Loucy (cell line): ENCODE measurements at regions not wholly inside any gene's neighbourhood (a gene's known extent, or its start where the extent isn't known, plus 50 kb on each side); places are given as distances from the start of the nearest gene placed in this dataset.

ENCODE experiments used
- H2AFZ ChIP-seq: fragments of 200-600 bp; sonication (generic); 2 replicates; pipeline ENCODE4 v1.6.0; 2016; ENCODE audit warnings: antibody characterized with exemption, mild to moderate bottlenecking, low read length, moderate library complexity
- H3F3A ChIP-seq: fragments of 200-600 bp; 2 replicates; pipeline ENCODE4 v1.6.0; 2016; ENCODE audit warnings: antibody characterized with exemption, low read depth, mild to moderate bottlenecking
- H3K27me3 ChIP-seq: fragments of 200-600 bp; sonication (generic); 2 replicates; pipeline ENCODE4 v1.6.1; 2014; ENCODE audit warnings: low read length, mild to moderate bottlenecking; ENCODE audit not compliant: insufficient read depth, poor library complexity, severe bottlenecking
- H3K36me3 ChIP-seq: fragments of 200-600 bp; sonication (generic); 2 replicates; pipeline ENCODE4 v1.6.1; 2016; ENCODE audit warnings: low read length; ENCODE audit not compliant: insufficient read depth
- H3K4me1 ChIP-seq: fragments of 200-600 bp; sonication (generic); 2 replicates; pipeline ENCODE4 v1.5.1; 2014; ENCODE audit warnings: low read length, mild to moderate bottlenecking; ENCODE audit not compliant: insufficient read depth, poor library complexity, severe bottlenecking
- H3K4me2 ChIP-seq: fragments of 200-600 bp; sonication (generic); 2 replicates; pipeline ENCODE4 v1.6.0; 2014; ENCODE audit warnings: antibody characterized with exemption, low read length, low read depth, mild to moderate bottlenecking; ENCODE audit not compliant: poor library complexity, severe bottlenecking
- H3K4me3 ChIP-seq: fragments of 200-600 bp; sonication (generic); 2 replicates; pipeline ENCODE4 v1.5.1; 2014; ENCODE audit warnings: low read length, mild to moderate bottlenecking, mixed read lengths; ENCODE audit not compliant: poor library complexity, severe bottlenecking
- H3K79me2 ChIP-seq: fragments of 200-600 bp; sonication (generic); 2 replicates; pipeline ENCODE4 v1.6.1; 2014; ENCODE audit warnings: low read length; ENCODE audit not compliant: insufficient read depth
- H3K9ac ChIP-seq: fragments of 200-600 bp; sonication (generic); 2 replicates; pipeline ENCODE4 v1.6.0; 2014; ENCODE audit warnings: mild to moderate bottlenecking, low read depth, low read length, moderate library complexity; ENCODE audit not compliant: poor library complexity, severe bottlenecking
- H3K9me2 ChIP-seq: fragments of 200-600 bp; sonication (generic); replicated peaks from 2 replicates; pipeline ENCODE4 v1.6.1; 2016; ENCODE audit warnings: low read depth, low read length, mixed read lengths
- H3K9me3 ChIP-seq: fragments of 200-600 bp; sonication (generic); 2 replicates; pipeline ENCODE4 v1.6.1; 2014; ENCODE audit warnings: mild to moderate bottlenecking, antibody characterized with exemption, low read length, low read depth; ENCODE audit not compliant: insufficient read depth
- H4K20me1 ChIP-seq: fragments of 200-600 bp; sonication (generic); 2 replicates; pipeline ENCODE4 v1.6.0; 2014; ENCODE audit warnings: antibody characterized with exemption, low read length, mild to moderate bottlenecking; ENCODE audit not compliant: insufficient read depth, poor library complexity, severe bottlenecking
- EZH2phosphoT487 ChIP-seq: fragments of 200-600 bp; IDR thresholded peaks from 2 replicates; pipeline ENCODE4 v1.6.1; 2018; ENCODE audit warnings: antibody characterized with exemption, mild to moderate bottlenecking, moderate library complexity, borderline replicate concordance
- TF ChIP-seq, protein P1 (sequence below): fragments of 200-600 bp; sonication (generic); conservative IDR thresholded peaks from 2 replicates; pipeline ENCODE4 v1.5.1; 2014; ENCODE audit warnings: mild to moderate bottlenecking, antibody characterized with exemption, low read length

DNA sequence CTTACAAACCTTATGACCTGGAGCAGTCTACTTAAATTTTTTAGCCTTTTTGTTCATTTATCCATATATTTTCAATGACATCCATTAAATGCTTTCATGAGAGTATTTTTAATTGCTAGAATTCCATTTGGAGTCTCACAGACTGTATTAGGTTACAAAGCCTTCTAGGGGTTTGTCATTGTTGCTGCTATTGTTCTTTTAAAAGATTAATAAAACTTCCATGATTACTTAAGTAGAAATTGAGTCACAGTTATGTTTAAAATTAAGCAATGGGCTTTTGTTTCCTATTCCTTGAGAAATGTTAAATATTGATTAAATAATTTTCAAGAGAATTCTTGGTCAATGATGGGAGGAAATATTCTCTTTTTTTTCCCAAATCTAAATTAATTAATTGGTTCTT, 1408.4 kb upstream of the RAG2 start:
- Histone ChIP-seq H3K4me1 (no peaks in the 10 kb centered on the region), H3K27me3 (no peaks in the 10 kb centered on the region), H3K9me3 (no peaks in the 10 kb centered on the region), H3K79me2 (no peaks in the 10 kb centered on the region), H2AFZ (no peak overlapping the region), H3K4me3 (no peak overlapping the region), H3K4me2 (no peak overlapping the region), H3K36me3 (no peaks in the 10 kb centered on the region), H4K20me1 (no peaks in the 10 kb centered on the region), H3K9me2 (no peaks in the 10 kb centered on the region), H3F3A (no peaks in the 10 kb centered on the region), H3K9ac (no peak overlapping the region)
- TF ChIP-seq, protein P1, sequence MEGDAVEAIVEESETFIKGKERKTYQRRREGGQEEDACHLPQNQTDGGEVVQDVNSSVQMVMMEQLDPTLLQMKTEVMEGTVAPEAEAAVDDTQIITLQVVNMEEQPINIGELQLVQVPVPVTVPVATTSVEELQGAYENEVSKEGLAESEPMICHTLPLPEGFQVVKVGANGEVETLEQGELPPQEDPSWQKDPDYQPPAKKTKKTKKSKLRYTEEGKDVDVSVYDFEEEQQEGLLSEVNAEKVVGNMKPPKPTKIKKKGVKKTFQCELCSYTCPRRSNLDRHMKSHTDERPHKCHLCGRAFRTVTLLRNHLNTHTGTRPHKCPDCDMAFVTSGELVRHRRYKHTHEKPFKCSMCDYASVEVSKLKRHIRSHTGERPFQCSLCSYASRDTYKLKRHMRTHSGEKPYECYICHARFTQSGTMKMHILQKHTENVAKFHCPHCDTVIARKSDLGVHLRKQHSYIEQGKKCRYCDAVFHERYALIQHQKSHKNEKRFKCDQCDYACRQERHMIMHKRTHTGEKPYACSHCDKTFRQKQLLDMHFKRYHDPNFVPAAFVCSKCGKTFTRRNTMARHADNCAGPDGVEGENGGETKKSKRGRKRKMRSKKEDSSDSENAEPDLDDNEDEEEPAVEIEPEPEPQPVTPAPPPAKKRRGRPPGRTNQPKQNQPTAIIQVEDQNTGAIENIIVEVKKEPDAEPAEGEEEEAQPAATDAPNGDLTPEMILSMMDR, result no peak
- TF ChIP-seq EZH2phosphoT487, result no peak

DNA sequence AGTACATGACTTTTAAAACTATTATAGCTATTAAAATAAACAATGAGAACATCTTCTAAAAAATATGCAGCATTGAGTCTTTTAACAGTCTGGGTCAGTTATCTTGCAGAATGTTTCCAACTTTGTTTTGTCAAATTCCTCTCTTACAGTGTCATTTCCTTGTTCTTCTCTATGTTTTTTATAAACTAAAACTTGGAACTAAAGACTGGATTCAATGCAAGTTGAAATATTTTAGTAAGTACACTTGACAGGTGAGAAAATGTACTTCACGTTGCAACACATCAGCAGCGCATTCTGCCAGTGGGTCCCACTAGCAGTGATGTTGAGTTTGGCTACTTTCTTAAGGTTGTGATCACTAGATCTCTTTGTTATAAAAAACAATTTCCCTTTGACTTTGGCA, 1407.6 kb upstream of the RAG2 start:
- no peaks in the 10 kb centered on the region for H3K27me3 ChIP-seq
- H3K9ac ChIP-seq, result no peak overlapping the region
- no peak overlapping the region for H3K4me2 ChIP-seq
- no peaks in the 10 kb centered on the region for H3K36me3 ChIP-seq
- no peaks in the 10 kb centered on the region for H3F3A ChIP-seq
- H4K20me1 ChIP-seq, result no peaks in the 10 kb centered on the region
- no peaks in the 10 kb centered on the region for H3K9me2 ChIP-seq
- no peaks in the 10 kb centered on the region for H3K4me1 ChIP-seq
- H3K4me3 ChIP-seq, result no peak overlapping the region
- H3K79me2 ChIP-seq, result no peaks in the 10 kb centered on the region
- TF ChIP-seq, protein P1, result no peak
- no peak for TF ChIP-seq EZH2phosphoT487
- H3K9me3 ChIP-seq, result no peaks in the 10 kb centered on the region
- no peak overlapping the region for H2AFZ ChIP-seq

DNA sequence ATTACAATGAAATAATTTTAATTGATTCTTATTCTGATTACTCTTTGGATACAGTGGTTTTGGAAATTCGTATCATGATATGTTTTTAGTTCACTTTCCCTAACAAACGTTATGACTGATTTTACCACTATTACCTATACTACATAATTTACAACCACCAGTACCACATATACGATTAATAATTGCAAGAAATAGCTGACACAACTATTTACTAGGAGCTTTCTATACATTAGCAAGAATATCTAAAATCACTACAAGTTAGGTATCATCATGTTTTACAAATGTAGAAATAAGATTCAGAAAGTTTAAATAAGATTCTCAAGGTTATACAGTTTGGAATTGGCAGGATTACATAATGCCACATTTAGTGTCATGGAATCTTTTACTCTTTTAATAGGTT, 1401.1 kb upstream of the RAG2 start:
- H4K20me1 ChIP-seq, result no peaks in the 10 kb centered on the region
- no peaks in the 10 kb centered on the region for H3K9me3 ChIP-seq
- H3K4me3 ChIP-seq, result no peak overlapping the region
- H3K4me1 ChIP-seq, result no peaks in the 10 kb centered on the region
- H2AFZ ChIP-seq, result no peak overlapping the region
- no peaks in the 10 kb centered on the region for H3F3A ChIP-seq
- H3K27me3 ChIP-seq, result no peaks in the 10 kb centered on the region
- TF ChIP-seq, protein P1, result no peak
- no peak for TF ChIP-seq EZH2phosphoT487
- H3K9ac ChIP-seq, result no peak overlapping the region
- no peaks in the 10 kb centered on the region for H3K79me2 ChIP-seq
- H3K36me3 ChIP-seq, result no peaks in the 10 kb centered on the region
- H3K9me2 ChIP-seq, result no peaks in the 10 kb centered on the region
- no peak overlapping the region for H3K4me2 ChIP-seq
